ENCODE measurements at regions not wholly inside any gene's neighbourhood (a gene's known extent, or its start where the extent isn't known, plus 50 kb on each side); places are given as distances from the start of the nearest gene placed in this dataset.

GRCh38 chr11:37280200-37280599 lies 682.2 kb upstream of the RAG2 start:
- H3K79me2 ChIP-seq (ENCODE audit: insufficient read depth, low read length), result no peaks in the 10 kb centered on the region
- H3K9me3 Mint-ChIP-seq (ENCODE audit: unreplicated experiment), result peaks cover 2% of the 10 kb centered on the region
- no peaks in the 10 kb centered on the region for H3K36me3 Mint-ChIP-seq (ENCODE audit: low read depth, unreplicated experiment)
- H3K4me3 Mint-ChIP-seq (ENCODE audit: unreplicated experiment), result no peak overlapping the region
- no peaks in the 10 kb centered on the region for H3K4me1 ChIP-seq (ENCODE audit: insufficient read depth, low read length)
- H3K9ac ChIP-seq (ENCODE audit: low read length), result no peak overlapping the region
- no peak overlapping the region for H3K4me2 ChIP-seq (ENCODE audit: low read length)
- no peak overlapping the region for H3K27ac ChIP-seq (ENCODE audit: low read depth, low read length)
- H3K4me3 ChIP-seq (ENCODE audit: insufficient read depth, low read depth, low read length), result no peak overlapping the region
- no peak overlapping the region for H3K27ac Mint-ChIP-seq (ENCODE audit: unreplicated experiment)
- no peak overlapping the region for H2AFZ ChIP-seq (ENCODE audit: low read depth, low read length)
- no peaks in the 10 kb centered on the region for H3K4me1 Mint-ChIP-seq (ENCODE audit: low read depth, unreplicated experiment)
- TF ChIP-seq EZH2 (IDR thresholded peaks at IDR 0.05; ENCODE audit: insufficient read depth, low read length) (no peak), CTCF (IDR thresholded peaks at IDR 0.05; ENCODE audit: insufficient read depth, low read depth, low read length) (no peak)
- no peak for DNase-seq (ENCODE audit: low read depth)
- no peaks in the 10 kb centered on the region for H3K27me3 Mint-ChIP-seq (ENCODE audit: low read depth, unreplicated experiment)
- H3K9me3 ChIP-seq (ENCODE audit: insufficient read depth, low read depth, low read length), result no peaks in the 10 kb centered on the region
- no peak for FAIRE-seq
- no peaks in the 10 kb centered on the region for H4K20me1 ChIP-seq (ENCODE audit: insufficient read depth, low read length)
- H3K36me3 ChIP-seq (ENCODE audit: insufficient read depth, low read length), result no peaks in the 10 kb centered on the region
- H3K27me3 ChIP-seq (ENCODE audit: insufficient read depth, low read length), result no peaks in the 10 kb centered on the region

GRCh38 chr11:37277896-37278465 lies 679.9 kb upstream of the RAG2 start:
- Histone ChIP-seq H4K20me1 (ENCODE audit: insufficient read depth, low read length) (no peaks in the 10 kb centered on the region), H3K4me3 (ENCODE audit: insufficient read depth, low read depth, low read length) (no peak overlapping the region), H3K4me1 (ENCODE audit: insufficient read depth, low read length) (no peaks in the 10 kb centered on the region), H2AFZ (ENCODE audit: low read depth, low read length) (no peak overlapping the region), H3K27me3 (ENCODE audit: insufficient read depth, low read length) (no peaks in the 10 kb centered on the region), H3K27ac (ENCODE audit: low read depth, low read length) (no peak overlapping the region), H3K36me3 (ENCODE audit: insufficient read depth, low read length) (no peaks in the 10 kb centered on the region), H3K9me3 (ENCODE audit: insufficient read depth, low read depth, low read length) (no peaks in the 10 kb centered on the region), H3K79me2 (ENCODE audit: insufficient read depth, low read length) (no peaks in the 10 kb centered on the region), H3K9ac (ENCODE audit: low read length) (no peak overlapping the region), H3K4me2 (ENCODE audit: low read length) (no peak overlapping the region)
- no peak overlapping the region for H3K27ac Mint-ChIP-seq (ENCODE audit: unreplicated experiment)
- no peak overlapping the region for H3K4me3 Mint-ChIP-seq (ENCODE audit: unreplicated experiment)
- H3K9me3 Mint-ChIP-seq (ENCODE audit: unreplicated experiment), result peaks cover 2% of the 10 kb centered on the region
- FAIRE-seq (no peak), DNase-seq (ENCODE audit: low read depth) (no peak)
- TF ChIP-seq EZH2 (IDR thresholded peaks at IDR 0.05; ENCODE audit: insufficient read depth, low read length) (no peak), CTCF (IDR thresholded peaks at IDR 0.05; ENCODE audit: insufficient read depth, low read depth, low read length) (no peak)
- H3K27me3 Mint-ChIP-seq (ENCODE audit: low read depth, unreplicated experiment), result no peaks in the 10 kb centered on the region
- H3K36me3 Mint-ChIP-seq (ENCODE audit: low read depth, unreplicated experiment), result no peaks in the 10 kb centered on the region
- no peaks in the 10 kb centered on the region for H3K4me1 Mint-ChIP-seq (ENCODE audit: low read depth, unreplicated experiment)

- Mint-ChIP-seq H3K4me3 (ENCODE audit: unreplicated experiment) (no peak overlapping the region), H3K9me3 (ENCODE audit: unreplicated experiment) (peaks cover 2% of the 10 kb centered on the region), H3K36me3 (ENCODE audit: low read depth, unreplicated experiment) (no peaks in the 10 kb centered on the region), H3K27ac (ENCODE audit: unreplicated experiment) (no peak overlapping the region), H3K4me1 (ENCODE audit: low read depth, unreplicated experiment) (no peaks in the 10 kb centered on the region), H3K27me3 (ENCODE audit: low read depth, unreplicated experiment) (no peaks in the 10 kb centered on the region)
- H3K4me3 ChIP-seq (ENCODE audit: insufficient read depth, low read depth, low read length), result no peak overlapping the region
- H3K4me1 ChIP-seq (ENCODE audit: insufficient read depth, low read length), result no peaks in the 10 kb centered on the region
- no peaks in the 10 kb centered on the region for H3K79me2 ChIP-seq (ENCODE audit: insufficient read depth, low read length)
- DNase-seq (ENCODE audit: low read depth) (no peak), FAIRE-seq (no peak)
- H3K36me3 ChIP-seq (ENCODE audit: insufficient read depth, low read length), result no peaks in the 10 kb centered on the region
- H3K9me3 ChIP-seq (ENCODE audit: insufficient read depth, low read depth, low read length), result no peaks in the 10 kb centered on the region
- H3K4me2 ChIP-seq (ENCODE audit: low read length), result no peak overlapping the region
- H4K20me1 ChIP-seq (ENCODE audit: insufficient read depth, low read length), result no peaks in the 10 kb centered on the region
- no peak overlapping the region for H3K9ac ChIP-seq (ENCODE audit: low read length)
- peak overlapping the region; percentile 63 for H2AFZ ChIP-seq (ENCODE audit: low read depth, low read length)
- TF ChIP-seq EZH2 (IDR thresholded peaks at IDR 0.05; ENCODE audit: insufficient read depth, low read length), result no peak
- no peak for TF ChIP-seq CTCF (IDR thresholded peaks at IDR 0.05; ENCODE audit: insufficient read depth, low read depth, low read length)
- no peak overlapping the region for H3K27ac ChIP-seq (ENCODE audit: low read depth, low read length)
- H3K27me3 ChIP-seq (ENCODE audit: insufficient read depth, low read length), result no peaks in the 10 kb centered on the region
Measured at GRCh38 chr11:37264783-37265182, 666.7 kb upstream of the RAG2 start.
